T-cell (primary cell): ENCODE measurements at regions not wholly inside any gene's neighbourhood (a gene's known extent, or its start where the extent isn't known, plus 50 kb on each side); places are given as distances from the start of the nearest gene placed in this dataset.

Experiments
- ATAC-seq, 4 experiments: fragments of 200-7000 bp in 3 of 4; fragments of 150-1000 bp in 1 of 4; cut with Tn5 transposase; replicated peaks in 1 of 4; 1 replicate in 3 of 4; 2 replicates in 1 of 4; pipeline ENCODE4 v1.10.0; 2021; ENCODE audit warnings: moderate library complexity in 3 of 4, mild to moderate bottlenecking in 2 of 4, moderate number of reproducible peaks in 1 of 4
- CTCF ChIA-PET, 2 donors: fragments of 300-600 bp; sonication (Branson Sonifier 250); formaldehyde crosslinking; loops; one replicate each; lab custom pipeline; 2022; ENCODE audit warnings: antibody characterized with exemption in 2 of 2; lab: Charles Lee
- POLR2A ChIA-PET, 2 donors: fragments of 300-600 bp; sonication (Branson Sonifier 250); formaldehyde crosslinking; loops; one replicate each; lab custom pipeline; 2022; ENCODE audit warnings: antibody characterized with exemption in 2 of 2; lab: Charles Lee
- DNase-seq, 35 experiments: peaks; one replicate each; pipeline versions ENCODE4 v3.0.0 to v3.0.0-alpha.2; 2013 to 2023
- H3K27ac ChIP-seq: one replicate; pipeline ENCODE4 v1.5.1; 2013; ENCODE audit warnings: low read length
- H3K27me3 ChIP-seq, 2 experiments: replicated peaks in 1 of 2; 1 replicate in 1 of 2; 2 replicates in 1 of 2; pipeline versions ENCODE4 v1.6.1 to v1.7.0; 2013; ENCODE audit warnings: low read length in 1 of 2, mixed read lengths in 1 of 2; ENCODE audit not compliant: control insufficient read depth in 2 of 2, insufficient read depth in 2 of 2; ENCODE audit errors: extremely low read depth in 1 of 2
- H3K36me3 ChIP-seq, 2 donors: 1 replicate in 1 of 2; 2 replicates in 1 of 2; pipeline versions ENCODE4 v1.6.1 to v1.7.0; 2013; ENCODE audit warnings: low read length in 1 of 2; ENCODE audit not compliant: control insufficient read depth in 2 of 2, insufficient read depth in 1 of 2; ENCODE audit errors: extremely low read depth in 1 of 2
- H3K4me1 ChIP-seq, 2 experiments: 1 replicate in 1 of 2; 2 replicates in 1 of 2; pipeline versions ENCODE4 v1.6.1 to v1.7.0; 2013; ENCODE audit warnings: low read length in 2 of 2, mixed read lengths in 1 of 2; ENCODE audit not compliant: insufficient read depth in 2 of 2, control insufficient read depth in 1 of 2; ENCODE audit errors: extremely low read depth in 1 of 2
- H3K4me3 ChIP-seq, 2 donors: 1 replicate in 1 of 2; 2 replicates in 1 of 2; pipeline versions ENCODE4 v1.5.1 to v1.7.0; 2013; ENCODE audit warnings: mild to moderate bottlenecking in 2 of 2, low read length in 1 of 2, moderate library complexity in 1 of 2; ENCODE audit not compliant: control insufficient read depth in 1 of 2; ENCODE audit errors: extremely low read depth in 1 of 2
- H3K9me3 ChIP-seq: 2 replicates; pipeline ENCODE4 v1.7.0; 2013
- H3K27ac Mint-ChIP-seq, 2 donors: one replicate each; pipeline ENCODE4 v1.8.0; 2020 to 2021; ENCODE audit warnings: mild to moderate bottlenecking in 2 of 2, mixed read lengths in 2 of 2
- H3K27me3 Mint-ChIP-seq, 2 donors: one replicate each; pipeline ENCODE4 v1.8.0; 2021 to 2022; ENCODE audit warnings: mixed read lengths in 2 of 2
- H3K36me3 Mint-ChIP-seq: one replicate; pipeline ENCODE4 v1.8.0; 2021; ENCODE audit warnings: mixed read lengths
- H3K4me1 Mint-ChIP-seq, 3 donors: one replicate each; pipeline ENCODE4 v1.8.0; 2020 to 2022; ENCODE audit warnings: mixed read lengths in 3 of 3, mild to moderate bottlenecking in 1 of 3
- H3K4me3 Mint-ChIP-seq, 3 donors: one replicate each; pipeline ENCODE4 v1.8.0; 2020 to 2022; ENCODE audit warnings: mild to moderate bottlenecking in 3 of 3, mixed read lengths in 3 of 3, moderate library complexity in 3 of 3
- H3K9me3 Mint-ChIP-seq, 3 donors: one replicate each; pipeline ENCODE4 v1.8.0; 2020 to 2022; ENCODE audit warnings: mixed read lengths in 3 of 3
- WGBS: methylation state at CpG from one replicate; pipeline ENCODE4 v1.1.5; 2013; ENCODE audit warnings: missing lambda C conversion rate; ENCODE audit not compliant: insufficient coverage; 5-methylcytosine and 5-hydroxymethylcytosine counted together

DNA sequence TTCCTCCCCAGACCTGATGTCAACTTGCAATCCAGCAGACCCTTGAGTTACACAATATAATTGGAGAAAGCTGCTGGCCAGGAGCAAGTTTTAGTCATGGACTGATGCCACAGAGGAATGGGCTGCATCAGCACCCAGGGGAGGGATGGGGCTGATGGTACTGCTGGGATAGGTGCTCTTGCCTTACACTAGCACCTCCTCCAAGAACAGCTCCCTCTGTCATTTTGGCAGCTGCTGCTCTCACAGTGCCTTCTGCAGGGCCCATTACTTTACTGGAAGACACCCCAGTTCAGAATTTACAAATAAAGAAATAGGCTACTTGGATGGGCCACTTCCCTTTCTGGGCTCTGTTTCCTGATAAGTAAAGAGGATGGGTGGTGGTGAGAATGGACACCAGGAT lies 85.3 kb upstream of the RORA start:
- H3K4me3 ChIP-seq: no peak overlapping the region
- ChIA-PET CTCF (no interaction called here), POLR2A (no interaction called here)

GRCh38 chr15:61309617-61310016 lies 80.5 kb upstream of the RORA start:
- H3K36me3 Mint-ChIP-seq: no peaks in the 10 kb centered on the region
- H3K36me3 ChIP-seq: no peaks in the 10 kb centered on the region
- H3K4me1 Mint-ChIP-seq: no peaks in the 10 kb centered on the region
- no peaks in the 10 kb centered on the region for H3K9me3 ChIP-seq
- no peak for ATAC-seq
- no peak overlapping the region for H3K27ac Mint-ChIP-seq
- H3K27me3 Mint-ChIP-seq: peaks cover 13 to 29% of the 10 kb centered on the region in 2 donors
- no peak for DNase-seq
- POLR2A ChIA-PET: no interaction called here
- peaks cover 0 to 4% of the 10 kb centered on the region in 2 experiments for H3K27me3 ChIP-seq
- WGBS: 85% methylated on average over 5 of the region's 5 CpGs
- no peak overlapping the region for H3K27ac ChIP-seq
- no peaks in the 10 kb centered on the region for H3K9me3 Mint-ChIP-seq
- H3K4me1 ChIP-seq: no peaks in the 10 kb centered on the region
- H3K4me3 Mint-ChIP-seq: no peak overlapping the region
- CTCF ChIA-PET: no interaction called here
- no peak overlapping the region for H3K4me3 ChIP-seq

More for the DNA sequence above, 85.3 kb upstream of the RORA start:
- no peak overlapping the region for H3K4me3 Mint-ChIP-seq
- no peak for DNase-seq
- H3K36me3 Mint-ChIP-seq: no peaks in the 10 kb centered on the region
- ATAC-seq: no peak
- Histone ChIP-seq H3K27ac (no peak overlapping the region), H3K4me1 (no peaks in the 10 kb centered on the region), H3K27me3 (peaks cover 0 to 2% of the 10 kb centered on the region in 2 experiments), H3K36me3 (no peaks in the 10 kb centered on the region), H3K9me3 (no peaks in the 10 kb centered on the region)
- no peak overlapping the region for H3K27ac Mint-ChIP-seq
- no peaks in the 10 kb centered on the region for H3K4me1 Mint-ChIP-seq
- no peaks in the 10 kb centered on the region for H3K9me3 Mint-ChIP-seq
- peaks cover 4 to 17% of the 10 kb centered on the region in 2 donors for H3K27me3 Mint-ChIP-seq

GRCh38 chr15:61309031-61309511 lies 80.0 kb upstream of the RORA start:
- Mint-ChIP-seq H3K36me3 (no peaks in the 10 kb centered on the region), H3K9me3 (no peaks in the 10 kb centered on the region), H3K4me1 (no peaks in the 10 kb centered on the region), H3K27ac (no peak overlapping the region), H3K4me3 (no peak overlapping the region), H3K27me3 (peaks cover 13 to 31% of the 10 kb centered on the region in 2 donors)
- no peak overlapping the region for H3K4me3 ChIP-seq
- WGBS: no CpG with 5 or more reads among the region's 7 CpGs
- CTCF ChIA-PET: no interaction called here
- H3K36me3 ChIP-seq: no peaks in the 10 kb centered on the region
- no peak for DNase-seq
- H3K4me1 ChIP-seq: no peaks in the 10 kb centered on the region
- no peak for ATAC-seq
- H3K27me3 ChIP-seq: peaks cover 0 to 4% of the 10 kb centered on the region in 2 experiments
- POLR2A ChIA-PET: no interaction called here
- H3K9me3 ChIP-seq: no peaks in the 10 kb centered on the region
- no peak overlapping the region for H3K27ac ChIP-seq

DNA sequence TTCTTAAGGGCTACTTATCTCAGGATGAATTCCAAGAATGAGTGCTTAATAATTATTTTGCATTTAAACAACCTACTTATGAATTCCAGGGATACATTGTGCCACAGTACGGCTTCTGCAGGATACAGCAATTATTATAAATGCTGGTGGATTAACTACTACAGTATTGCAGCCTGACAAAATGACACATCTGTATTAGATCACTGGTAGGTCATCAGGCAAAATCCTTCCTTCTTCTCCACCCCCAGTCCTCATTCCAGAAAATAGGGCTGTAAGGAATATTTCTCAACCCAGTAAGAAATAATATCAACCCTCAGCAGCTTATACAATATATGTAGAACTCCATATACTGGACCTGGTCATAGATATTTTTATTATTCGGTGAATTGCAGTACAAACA lies 79.3 kb upstream of the RORA start:
- no peaks in the 10 kb centered on the region for H3K36me3 Mint-ChIP-seq

DNA sequence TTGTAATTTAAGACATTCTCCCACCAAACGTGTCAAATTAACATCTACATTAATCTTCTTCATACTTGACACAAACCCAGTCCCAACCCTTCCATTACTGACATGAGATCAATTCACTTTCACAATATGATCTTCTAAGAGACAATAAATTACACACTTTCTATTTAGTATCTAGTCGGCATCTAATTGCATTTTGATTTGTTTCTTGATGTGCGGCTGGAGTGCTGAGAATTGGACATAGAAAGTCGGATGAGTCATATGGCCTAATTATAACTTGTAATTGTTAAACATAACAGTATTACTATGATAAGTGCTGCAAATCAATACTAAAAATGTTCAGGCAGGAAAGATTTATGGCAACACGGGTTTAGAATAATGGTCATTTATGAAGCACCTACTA lies 78.4 kb upstream of the RORA start:
- peaks cover 0 to 4% of the 10 kb centered on the region in 2 experiments for H3K27me3 ChIP-seq
- Mint-ChIP-seq H3K4me1 (no peaks in the 10 kb centered on the region), H3K27ac (no peak overlapping the region), H3K9me3 (no peaks in the 10 kb centered on the region), H3K36me3 (no peaks in the 10 kb centered on the region), H3K4me3 (no peak overlapping the region), H3K27me3 (peaks cover 13 to 27% of the 10 kb centered on the region in 2 donors)
- CTCF ChIA-PET: no interaction called here
- H3K4me1 ChIP-seq: no peaks in the 10 kb centered on the region
- no peak overlapping the region for H3K27ac ChIP-seq
- DNase-seq: no peak
- 44% methylated on average over 1 of the region's 5 CpGs for whole genome bisulfite sequencing
- H3K9me3 ChIP-seq: no peaks in the 10 kb centered on the region
- H3K4me3 ChIP-seq: no peak overlapping the region
- H3K36me3 ChIP-seq: no peaks in the 10 kb centered on the region
- ATAC-seq: no peak
- POLR2A ChIA-PET: no interaction called here

More for the DNA sequence above, 79.3 kb upstream of the RORA start:
- Histone ChIP-seq H3K4me1 (no peaks in the 10 kb centered on the region), H3K36me3 (no peaks in the 10 kb centered on the region), H3K27me3 (peaks cover 0 to 4% of the 10 kb centered on the region in 2 experiments), H3K27ac (no peak overlapping the region), H3K9me3 (no peaks in the 10 kb centered on the region), H3K4me3 (no peak overlapping the region)
- no peak for DNase-seq
- no peak overlapping the region for H3K27ac Mint-ChIP-seq
- no peaks in the 10 kb centered on the region for H3K9me3 Mint-ChIP-seq
- ChIA-PET POLR2A (no interaction called here), CTCF (no interaction called here)
- H3K27me3 Mint-ChIP-seq: peaks cover 13 to 31% of the 10 kb centered on the region in 2 donors
- no peak overlapping the region for H3K4me3 Mint-ChIP-seq
- ATAC-seq: no peak
- no CpG with 5 or more reads among the region's 2 CpGs for WGBS
- H3K4me1 Mint-ChIP-seq: no peaks in the 10 kb centered on the region

- no peak for DNase-seq
- H3K4me3 ChIP-seq: no peak overlapping the region
- no peaks in the 10 kb centered on the region for H3K4me1 ChIP-seq
- POLR2A ChIA-PET: no interaction called here
- Mint-ChIP-seq H3K9me3 (no peaks in the 10 kb centered on the region), H3K4me1 (no peaks in the 10 kb centered on the region), H3K27me3 (peaks cover 11 to 22% of the 10 kb centered on the region in 2 donors), H3K36me3 (no peaks in the 10 kb centered on the region), H3K27ac (no peak overlapping the region), H3K4me3 (no peak overlapping the region)
- peaks cover 0 to 2% of the 10 kb centered on the region in 2 experiments for H3K27me3 ChIP-seq
- H3K9me3 ChIP-seq: no peaks in the 10 kb centered on the region
- no peak overlapping the region for H3K27ac ChIP-seq
- no peak for ATAC-seq
- CTCF ChIA-PET: no interaction called here
- WGBS: 90% methylated on average over 3 of the region's 3 CpGs
- no peaks in the 10 kb centered on the region for H3K36me3 ChIP-seq
These were observed 72.6 kb upstream of the RORA start for GRCh38 chr15:61301701-61302100.
